HG03175 (cell line): ENCODE measurements at regions not wholly inside any gene's neighbourhood (a gene's known extent, or its start where the extent isn't known, plus 50 kb on each side); places are given as distances from the start of the nearest gene placed in this dataset.

Source experiments
- ATAC-seq: cut with Tn5 transposase; IDR thresholded peaks from one replicate; pipeline ENCODE4 v1.9.1; 2021; ENCODE audit warnings: mild to moderate bottlenecking, moderate library complexity; ENCODE audit not compliant: unreplicated experiment

- no peak for ATAC-seq
These were observed 911.7 kb upstream of the POU3F3 start for GRCh38 chr2:103942199-103942598.

GRCh38 chr2:103945083-103945482 lies 908.8 kb upstream of the POU3F3 start:
- no peak for ATAC-seq

GRCh38 chr2:103959174-103960128 lies 894.5 kb upstream of the POU3F3 start:
- no peak for ATAC-seq

DNA sequence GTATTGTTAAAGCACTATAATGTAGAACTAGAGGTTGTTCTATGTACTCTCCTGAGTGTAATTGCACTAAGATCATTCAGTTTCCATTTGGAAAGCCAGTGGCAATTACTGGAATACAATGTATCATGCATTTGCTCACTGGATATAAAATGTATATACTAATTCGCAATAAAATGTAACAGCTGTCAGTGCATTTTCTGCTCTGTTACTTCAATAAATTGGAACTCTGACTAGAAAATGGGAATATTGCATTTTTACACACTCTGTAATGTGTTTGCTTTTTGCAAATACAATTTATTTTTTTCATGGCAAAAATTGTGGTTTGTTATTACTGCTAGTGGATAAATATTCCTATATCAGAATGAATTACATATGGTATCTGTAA lies 893.8 kb upstream of the POU3F3 start:
- no peak for ATAC-seq

- no peak for ATAC-seq
These were observed 893.0 kb upstream of the POU3F3 start for GRCh38 chr2:103960951-103961350.

- ATAC-seq: no peak
These were observed 892.1 kb upstream of the POU3F3 start for GRCh38 chr2:103961862-103962261.

GRCh38 chr2:103962670-103963069 lies 891.2 kb upstream of the POU3F3 start:
- ATAC-seq: no peak

DNA sequence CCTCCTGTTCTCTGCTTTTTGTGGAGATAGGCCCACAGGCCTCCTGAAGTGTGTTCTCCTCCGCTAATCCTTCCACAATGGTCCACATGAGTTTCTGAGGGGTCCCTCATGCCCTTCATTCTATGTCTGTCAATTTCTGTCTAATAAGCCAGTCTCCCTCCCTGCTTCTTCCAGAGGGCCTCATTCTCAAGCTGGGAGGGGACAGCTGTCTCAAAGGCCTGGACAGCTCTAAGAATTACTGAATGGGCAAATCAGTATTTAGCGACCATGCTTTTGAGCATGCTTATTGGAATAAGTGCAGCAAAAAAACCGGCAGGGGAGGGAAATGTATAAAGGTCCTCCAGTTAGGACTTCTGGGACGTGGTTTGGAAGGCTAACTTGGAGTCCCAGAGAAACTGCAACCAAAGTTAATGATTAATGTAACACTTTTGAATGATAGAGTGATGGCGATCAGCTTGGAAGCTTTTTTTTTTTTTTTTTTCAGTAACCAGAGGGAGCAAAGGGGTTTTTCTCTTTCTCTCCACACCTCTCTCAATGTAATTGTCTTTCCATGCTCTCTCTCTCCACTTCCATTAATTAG lies 890.7 kb upstream of the POU3F3 start:
- no peak for ATAC-seq

- no peak for ATAC-seq
These were observed 876.7 kb upstream of the POU3F3 start for GRCh38 chr2:103977241-103977640.

- ATAC-seq: no peak
These were observed 876.2 kb upstream of the POU3F3 start for GRCh38 chr2:103977668-103978067.

DNA sequence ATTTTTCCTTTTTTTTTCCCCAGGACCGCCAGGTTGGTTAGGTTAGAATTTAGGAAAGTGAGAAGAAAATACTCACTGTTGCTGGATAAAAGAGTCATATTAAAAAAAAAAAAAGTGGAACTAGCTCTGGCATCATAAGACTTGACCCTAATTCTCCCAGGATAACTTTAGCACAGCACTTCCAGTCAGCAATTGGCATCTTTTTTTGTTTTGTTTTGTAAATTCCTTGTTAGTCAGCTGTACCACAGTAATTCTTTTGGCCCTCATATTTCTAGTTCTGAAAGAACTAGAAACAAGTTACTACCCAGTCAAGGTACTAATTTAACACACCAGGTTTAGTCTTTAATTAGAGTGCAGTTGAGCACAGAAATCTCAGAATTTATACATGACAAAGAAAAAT lies 873.5 kb upstream of the POU3F3 start:
- ATAC-seq: no peak

DNA sequence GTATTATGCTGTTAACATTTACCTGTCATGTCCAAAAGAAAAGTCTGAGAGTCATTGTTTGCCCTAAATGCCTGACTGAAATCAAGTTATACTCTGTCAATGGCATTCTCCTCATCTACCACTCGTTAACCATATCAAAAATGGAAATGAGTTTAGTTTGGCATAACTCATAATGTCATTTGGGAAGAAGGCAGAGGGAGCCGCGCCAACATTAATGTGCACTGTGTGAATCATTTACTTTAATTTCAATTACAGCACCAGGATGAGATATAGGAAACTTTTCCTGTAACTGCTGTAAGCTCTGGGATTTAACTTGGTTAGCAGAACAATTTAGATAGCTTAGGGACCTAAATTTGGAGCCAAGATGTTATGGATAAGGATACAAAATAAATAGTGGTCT lies 871.2 kb upstream of the POU3F3 start:
- no peak for ATAC-seq

DNA sequence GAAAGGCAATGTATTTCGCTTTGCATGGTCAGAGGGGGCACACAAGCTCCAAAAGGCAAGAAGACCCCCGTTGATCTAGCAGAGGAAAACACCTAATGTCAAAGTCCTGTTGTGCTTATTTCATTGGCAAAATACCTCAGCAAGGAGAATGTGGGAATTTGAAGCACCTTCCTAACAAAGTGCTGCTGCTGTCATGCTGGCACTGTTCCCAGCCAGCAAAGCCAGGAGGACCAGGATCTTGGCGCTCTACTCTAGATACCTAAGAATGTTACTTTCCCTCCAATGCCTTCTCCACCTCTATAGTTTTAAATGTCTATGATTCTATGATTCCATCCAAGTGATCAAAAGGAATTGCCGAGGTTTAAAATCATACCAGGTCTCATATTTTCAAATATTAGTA lies 867.9 kb upstream of the POU3F3 start:
- no peak for ATAC-seq

- no peak for ATAC-seq
These were observed 862.3 kb upstream of the POU3F3 start for GRCh38 chr2:103991591-103991990.

DNA sequence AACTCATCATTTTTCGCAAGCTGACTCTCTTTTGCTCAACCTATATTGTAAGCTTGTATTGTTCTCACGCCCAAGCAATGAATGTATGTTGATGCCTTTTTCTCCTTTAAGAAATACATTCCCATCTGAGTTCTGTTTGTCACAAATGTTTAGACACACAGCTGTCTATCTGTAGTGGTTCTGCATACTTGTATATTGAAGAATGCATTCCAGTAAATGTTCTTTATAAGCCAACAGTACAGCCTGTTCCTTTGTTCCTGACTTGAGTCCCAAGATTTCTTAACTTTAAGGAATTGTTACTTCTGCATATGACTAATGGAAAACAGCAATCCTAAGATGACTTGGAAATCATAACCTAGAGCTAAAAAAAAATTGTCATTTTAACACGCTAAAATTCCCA lies 849.1 kb upstream of the POU3F3 start:
- no peak for ATAC-seq

- no peak for ATAC-seq
These were observed 837.1 kb upstream of the POU3F3 start for GRCh38 chr2:104016801-104017200.

DNA sequence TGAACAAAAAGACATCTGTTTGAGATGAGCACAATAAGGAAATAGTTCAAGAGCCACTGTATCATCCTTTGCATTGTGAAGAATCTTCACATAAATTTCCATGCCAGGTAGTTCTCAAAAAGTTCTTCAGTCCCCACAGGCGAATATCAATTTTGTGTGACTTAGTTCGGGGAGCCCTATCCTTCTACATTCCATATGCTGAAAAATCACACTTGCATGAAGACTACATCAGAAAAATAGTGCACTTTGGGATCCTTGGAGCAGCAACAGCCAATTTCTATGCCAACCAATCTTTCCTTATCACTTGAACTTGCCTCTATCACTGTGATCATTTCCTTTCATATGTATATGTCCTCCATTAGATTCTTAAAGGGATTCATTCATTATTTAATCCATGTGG lies 830.6 kb upstream of the POU3F3 start:
- no peak for ATAC-seq

DNA sequence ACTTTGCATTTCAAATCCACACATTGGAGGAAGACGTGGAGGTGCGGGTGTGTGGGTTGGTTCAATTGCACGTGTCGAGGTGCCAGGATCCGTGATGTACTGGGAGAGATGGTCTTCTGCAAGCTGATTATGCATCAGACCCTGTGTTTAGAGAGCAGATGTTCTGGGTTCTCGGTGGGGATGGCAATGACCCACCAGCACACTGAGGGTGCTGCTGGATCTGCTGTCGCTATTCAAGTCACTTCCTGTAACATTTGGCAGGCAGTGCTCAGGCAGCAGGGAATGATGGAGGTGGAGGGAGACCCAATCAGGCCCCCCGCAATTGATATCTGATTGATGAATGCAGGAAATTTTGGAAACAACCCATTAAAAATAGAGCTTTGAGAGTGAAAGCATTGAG lies 830.1 kb upstream of the POU3F3 start:
- ATAC-seq: no peak

DNA sequence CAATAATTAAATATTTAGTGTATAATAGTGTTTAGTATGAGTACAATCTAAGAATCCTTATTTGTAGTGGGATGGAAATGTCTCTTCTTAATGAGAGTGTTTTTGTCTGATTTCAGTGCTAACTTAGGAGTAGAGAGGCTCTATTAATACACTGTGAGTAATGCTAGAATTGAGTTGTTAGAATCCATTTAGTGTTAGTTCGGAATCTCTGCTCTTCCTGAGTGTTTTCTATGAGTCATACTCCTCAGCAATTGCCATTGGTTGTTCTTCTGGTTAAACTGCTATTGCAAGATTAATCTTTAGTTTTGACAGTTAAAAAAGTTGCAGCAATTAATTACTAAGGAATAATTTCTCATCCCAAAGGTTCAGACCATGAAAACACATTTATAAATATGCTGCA lies 828.6 kb upstream of the POU3F3 start:
- no peak for ATAC-seq

DNA sequence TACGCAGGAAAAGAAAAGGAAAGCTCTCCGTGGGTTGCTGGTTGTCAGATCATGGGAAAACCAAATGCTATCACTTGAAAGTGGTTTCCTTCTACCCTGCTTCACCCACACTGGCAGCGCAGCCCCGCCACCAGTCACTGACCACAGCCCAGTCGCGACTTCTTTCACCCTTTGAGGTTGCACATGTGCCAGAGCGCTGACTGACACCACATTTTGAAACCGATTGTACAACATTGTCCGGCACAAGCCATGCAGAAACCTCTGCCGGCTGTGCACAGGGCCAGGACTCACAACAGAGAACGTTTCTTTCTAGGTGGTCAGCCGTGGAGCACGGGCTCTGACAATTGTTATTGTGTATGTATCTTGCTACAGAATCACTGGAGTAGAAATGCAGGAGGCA lies 827.2 kb upstream of the POU3F3 start:
- ATAC-seq: no peak

DNA sequence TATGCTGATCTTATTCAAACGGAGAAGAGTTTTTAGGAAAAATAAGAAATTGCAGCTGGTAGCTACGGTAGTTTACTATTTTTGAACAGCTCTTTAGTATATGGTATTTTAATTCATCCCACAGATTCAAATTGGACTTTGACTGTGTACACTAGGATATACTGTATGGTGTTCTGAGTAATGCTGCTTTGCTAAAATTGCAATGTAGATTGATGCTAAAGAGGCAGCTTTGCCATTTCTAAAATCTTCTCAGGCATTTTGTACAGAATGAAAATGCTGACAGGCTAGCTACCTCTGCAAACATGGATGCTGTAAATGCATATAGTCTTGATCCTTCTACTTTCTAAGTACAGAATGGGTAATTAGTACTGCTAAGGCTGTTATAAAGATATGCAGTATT lies 826.6 kb upstream of the POU3F3 start:
- ATAC-seq: no peak

GRCh38 chr2:104028061-104028460 lies 825.9 kb upstream of the POU3F3 start:
- ATAC-seq: no peak

DNA sequence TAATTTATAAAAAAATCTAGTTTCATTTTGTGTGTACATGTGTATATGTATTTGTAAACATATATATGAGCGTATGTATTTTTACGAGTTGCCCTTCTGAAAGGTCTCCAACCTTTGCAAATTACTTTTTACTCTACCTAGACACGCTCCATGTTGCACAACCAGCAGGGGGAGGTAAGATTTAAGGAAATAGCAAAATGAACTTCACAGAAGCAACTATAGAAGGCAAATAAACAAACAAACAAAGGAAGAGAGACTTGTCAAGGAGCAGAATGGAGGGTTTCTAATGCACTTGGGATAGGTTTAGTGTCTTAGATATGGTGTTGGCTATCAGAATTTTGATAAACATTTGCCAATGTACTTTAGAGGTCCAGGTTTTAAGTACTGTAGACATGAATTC lies 820.5 kb upstream of the POU3F3 start:
- no peak for ATAC-seq
